C4-2B (cell line): ENCODE measurements at regions not wholly inside any gene's neighbourhood (a gene's known extent, or its start where the extent isn't known, plus 50 kb on each side); places are given as distances from the start of the nearest gene placed in this dataset.

Experiments
- H3K27ac ChIP-seq: fragments of 450-650 bp; 2 replicates; pipeline ENCODE4 v1.5.1; 2017
- ZFX ChIP-seq: fragments of 450-650 bp; IDR thresholded peaks from 2 replicates; pipeline ENCODE4 v1.6.1; 2017
- TF ChIP-seq, protein P1 (sequence below): fragments of 450-650 bp; conservative IDR thresholded peaks from 2 replicates; pipeline ENCODE4 v1.5.1; 2017; ENCODE audit warnings: mild to moderate bottlenecking

GRCh38 chr6:40778918-40779317 lies 191.8 kb upstream of the LRFN2 start:
- H3K27ac ChIP-seq = no peak overlapping the region

GRCh38 chr6:40778196-40778595 lies 191.0 kb upstream of the LRFN2 start:
- H3K27ac ChIP-seq = no peak overlapping the region
- TF ChIP-seq, protein P1, sequence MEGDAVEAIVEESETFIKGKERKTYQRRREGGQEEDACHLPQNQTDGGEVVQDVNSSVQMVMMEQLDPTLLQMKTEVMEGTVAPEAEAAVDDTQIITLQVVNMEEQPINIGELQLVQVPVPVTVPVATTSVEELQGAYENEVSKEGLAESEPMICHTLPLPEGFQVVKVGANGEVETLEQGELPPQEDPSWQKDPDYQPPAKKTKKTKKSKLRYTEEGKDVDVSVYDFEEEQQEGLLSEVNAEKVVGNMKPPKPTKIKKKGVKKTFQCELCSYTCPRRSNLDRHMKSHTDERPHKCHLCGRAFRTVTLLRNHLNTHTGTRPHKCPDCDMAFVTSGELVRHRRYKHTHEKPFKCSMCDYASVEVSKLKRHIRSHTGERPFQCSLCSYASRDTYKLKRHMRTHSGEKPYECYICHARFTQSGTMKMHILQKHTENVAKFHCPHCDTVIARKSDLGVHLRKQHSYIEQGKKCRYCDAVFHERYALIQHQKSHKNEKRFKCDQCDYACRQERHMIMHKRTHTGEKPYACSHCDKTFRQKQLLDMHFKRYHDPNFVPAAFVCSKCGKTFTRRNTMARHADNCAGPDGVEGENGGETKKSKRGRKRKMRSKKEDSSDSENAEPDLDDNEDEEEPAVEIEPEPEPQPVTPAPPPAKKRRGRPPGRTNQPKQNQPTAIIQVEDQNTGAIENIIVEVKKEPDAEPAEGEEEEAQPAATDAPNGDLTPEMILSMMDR = no peak
- no peak for TF ChIP-seq ZFX

More at GRCh38 chr6:40778918-40779317, 191.8 kb upstream of the LRFN2 start:
- no peak for TF ChIP-seq ZFX
- TF ChIP-seq, protein P1 = no peak

- no peak for TF ChIP-seq ZFX
- TF ChIP-seq, protein P1 = peak; percentile 35
These were observed 187.8 kb upstream of the LRFN2 start for GRCh38 chr6:40774932-40775331.

GRCh38 chr6:40770794-40771193 lies 183.6 kb upstream of the LRFN2 start:
- no peak overlapping the region for H3K27ac ChIP-seq
- no peak for TF ChIP-seq ZFX
- TF ChIP-seq, protein P1 = no peak

More at GRCh38 chr6:40774932-40775331, 187.8 kb upstream of the LRFN2 start:
- no peak overlapping the region for H3K27ac ChIP-seq

GRCh38 chr6:40764726-40765125 lies 177.6 kb upstream of the LRFN2 start:
- no peak overlapping the region for H3K27ac ChIP-seq
- no peak for TF ChIP-seq ZFX
- TF ChIP-seq, protein P1 = no peak

GRCh38 chr6:40762981-40763380 lies 175.8 kb upstream of the LRFN2 start:
- no peak overlapping the region for H3K27ac ChIP-seq
- no peak for TF ChIP-seq ZFX
- TF ChIP-seq, protein P1 = no peak

DNA sequence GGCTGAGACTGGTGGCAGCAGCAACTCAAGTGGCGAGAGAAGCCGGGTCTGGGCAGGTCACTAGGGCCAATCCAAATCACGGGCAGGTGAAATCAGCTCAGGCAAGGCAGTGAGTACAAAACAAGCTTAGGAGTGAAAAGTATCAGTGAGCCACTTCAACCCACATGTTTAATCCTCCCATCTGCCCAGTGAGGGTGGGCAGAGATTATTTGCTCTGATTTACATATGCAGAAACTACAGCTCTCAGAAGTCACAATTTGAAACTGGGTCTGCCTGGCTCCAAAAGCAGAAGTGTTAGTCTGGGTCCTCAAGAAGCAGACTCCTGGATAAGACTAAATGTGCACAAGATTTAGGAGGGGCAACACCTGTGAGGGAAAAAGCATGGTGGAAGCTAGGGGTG lies 173.7 kb upstream of the LRFN2 start:
- TF ChIP-seq, protein P1 = no peak
- TF ChIP-seq ZFX = no peak
- H3K27ac ChIP-seq = no peak overlapping the region
